Ovary (tissue), 3 donors: ENCODE measurements at regions not wholly inside any gene's neighbourhood (a gene's known extent, or its start where the extent isn't known, plus 50 kb on each side); places are given as distances from the start of the nearest gene placed in this dataset.

Experiments used
- EP300 ChIP-seq: sonication (generic); formaldehyde crosslinking; IDR thresholded peaks from one replicate; pipeline ENCODE4 v1.6.1; 2017; ENCODE audit warnings: antibody characterized with exemption
- POLR2A ChIP-seq: fragments of 450-650 bp; IDR thresholded peaks from one replicate; pipeline ENCODE4 v1.6.1; 2017; ENCODE audit warnings: antibody characterized with exemption, mild to moderate bottlenecking, moderate library complexity
- TF ChIP-seq, protein P1 (sequence below), 3 donors: fragments of 450-650 bp in 2 of 3; fragments of 200-600 bp in 1 of 3; IDR thresholded peaks; one replicate each; pipeline versions ENCODE4 v1.5.1 to v1.8.0; 2016 to 2022; ENCODE audit warnings: antibody characterized with exemption in 3 of 3, mild to moderate bottlenecking in 1 of 3
- donor health status: DM: no; HTN: no; CAD: no.

GRCh38 chr16:6018848-6019489 lies 921.4 kb upstream of the EEF2KMT start:
- TF ChIP-seq, protein P1, sequence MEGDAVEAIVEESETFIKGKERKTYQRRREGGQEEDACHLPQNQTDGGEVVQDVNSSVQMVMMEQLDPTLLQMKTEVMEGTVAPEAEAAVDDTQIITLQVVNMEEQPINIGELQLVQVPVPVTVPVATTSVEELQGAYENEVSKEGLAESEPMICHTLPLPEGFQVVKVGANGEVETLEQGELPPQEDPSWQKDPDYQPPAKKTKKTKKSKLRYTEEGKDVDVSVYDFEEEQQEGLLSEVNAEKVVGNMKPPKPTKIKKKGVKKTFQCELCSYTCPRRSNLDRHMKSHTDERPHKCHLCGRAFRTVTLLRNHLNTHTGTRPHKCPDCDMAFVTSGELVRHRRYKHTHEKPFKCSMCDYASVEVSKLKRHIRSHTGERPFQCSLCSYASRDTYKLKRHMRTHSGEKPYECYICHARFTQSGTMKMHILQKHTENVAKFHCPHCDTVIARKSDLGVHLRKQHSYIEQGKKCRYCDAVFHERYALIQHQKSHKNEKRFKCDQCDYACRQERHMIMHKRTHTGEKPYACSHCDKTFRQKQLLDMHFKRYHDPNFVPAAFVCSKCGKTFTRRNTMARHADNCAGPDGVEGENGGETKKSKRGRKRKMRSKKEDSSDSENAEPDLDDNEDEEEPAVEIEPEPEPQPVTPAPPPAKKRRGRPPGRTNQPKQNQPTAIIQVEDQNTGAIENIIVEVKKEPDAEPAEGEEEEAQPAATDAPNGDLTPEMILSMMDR (IDR thresholded peaks at IDR 0.05): no peak
- no peak for TF ChIP-seq EP300
- TF ChIP-seq POLR2A: no peak
